K562 (cell line): ENCODE measurements at regions not wholly inside any gene's neighbourhood (a gene's known extent, or its start where the extent isn't known, plus 50 kb on each side); places are given as distances from the start of the nearest gene placed in this dataset.

Experiments used
- GATAD2A ChIP-seq: fragments of 450-650 bp; IDR thresholded peaks from 2 replicates; pipeline ENCODE4 v1.6.1; 2017
- POLR2AphosphoS2 ChIP-seq: IDR thresholded peaks from 2 replicates; pipeline ENCODE4 v1.6.1; 2012; ENCODE audit warnings: low read length, improper control_type of control experiment
- PTTG1 ChIP-seq: fragments of 450-650 bp; IDR thresholded peaks from 2 replicates; pipeline ENCODE4 v1.6.1; 2016; ENCODE audit warnings: low read depth, mild to moderate bottlenecking, missing genetic modification characterization, missing compliant biosample characterization
- SOX6 ChIP-seq: fragments of 450-650 bp; IDR thresholded peaks from 2 replicates; pipeline ENCODE4 v1.6.1; 2014; ENCODE audit warnings: mild to moderate bottlenecking
- TAF1 ChIP-seq: IDR thresholded peaks from 2 replicates; pipeline ENCODE4 v1.6.1; 2011; ENCODE audit warnings: mild to moderate bottlenecking, low read length, moderate library complexity; ENCODE audit not compliant: insufficient read depth, control insufficient read depth, severe bottlenecking; ENCODE audit errors: extremely low read depth
- ZNF133 ChIP-seq: fragments of 250-450 bp; sonication (Bioruptor Pico); IDR thresholded peaks from 2 replicates; pipeline ENCODE4 v1.4.0; 2020; ENCODE audit warnings: mild to moderate bottlenecking

GRCh38 chr16:62564291-62564690 is 528.1 kb upstream of the CDH8 start:
- TF ChIP-seq GATAD2A (no peak), ZNF133 (CRISPR knock-in tag) (no peak), POLR2AphosphoS2 (no peak), PTTG1 (tag) (no peak), SOX6 (no peak), TAF1 (no peak)
